Smooth muscle cell (in vitro differentiated cells): ENCODE measurements at regions not wholly inside any gene's neighbourhood (a gene's known extent, or its start where the extent isn't known, plus 50 kb on each side); places are given as distances from the start of the nearest gene placed in this dataset.
"Not testable (repeated sequence)": the region's sequence is repeated elsewhere in the genome, so short reads cannot be mapped to it uniquely, and the experiment has no call there.

Experiments
- DNase-seq: peaks from one replicate; lab custom pipeline; 2025; ENCODE audit not compliant: unreplicated experiment; lab: John Stamatoyannopoulos, UW
- H2AFZ ChIP-seq: fragments of 200-600 bp; sonication (generic); 2 replicates; pipeline ENCODE4 v1.6.0; 2016; ENCODE audit warnings: antibody characterized with exemption, low read depth, mild to moderate bottlenecking
- H3F3A ChIP-seq: fragments of 200-600 bp; sonication (generic); 2 replicates; pipeline ENCODE4 v1.6.0; 2017; ENCODE audit warnings: antibody characterized with exemption, low read depth
- H3K27ac ChIP-seq: fragments of 200-600 bp; sonication (generic); 2 replicates; pipeline ENCODE4 v1.5.1; 2016; ENCODE audit warnings: low read depth, mild to moderate bottlenecking
- H3K27me3 ChIP-seq: fragments of 200-600 bp; sonication (generic); 2 replicates; pipeline ENCODE4 v1.6.1; 2016; ENCODE audit warnings: low read depth, mild to moderate bottlenecking
- H3K36me3 ChIP-seq: fragments of 200-600 bp; sonication (generic); 2 replicates; pipeline ENCODE4 v1.5.1; 2016; ENCODE audit warnings: low read depth
- H3K4me1 ChIP-seq: fragments of 200-600 bp; sonication (generic); 2 replicates; pipeline ENCODE4 v1.5.1; 2016; ENCODE audit warnings: low read depth
- H3K4me2 ChIP-seq: fragments of 200-600 bp; sonication (generic); 2 replicates; pipeline ENCODE4 v1.6.0; 2016; ENCODE audit warnings: mild to moderate bottlenecking
- H3K4me3 ChIP-seq: fragments of 200-600 bp; sonication (generic); 2 replicates; pipeline ENCODE4 v1.5.1; 2016; ENCODE audit warnings: mild to moderate bottlenecking
- H3K79me2 ChIP-seq: fragments of 200-600 bp; sonication (generic); 2 replicates; pipeline ENCODE4 v1.6.0; 2016; ENCODE audit warnings: low read depth, mild to moderate bottlenecking
- H3K9ac ChIP-seq: fragments of 200-600 bp; sonication (generic); 2 replicates; pipeline ENCODE4 v1.6.0; 2016; ENCODE audit warnings: low read depth
- H3K9me3 ChIP-seq: fragments of 200-600 bp; sonication (generic); replicated peaks from 2 replicates; pipeline ENCODE4 v1.5.1; 2016; ENCODE audit warnings: low read depth
- H4K20me1 ChIP-seq: fragments of 200-600 bp; sonication (generic); 2 replicates; pipeline ENCODE4 v1.6.0; 2016; ENCODE audit warnings: low read depth
- WGBS: methylation state at CpG from one replicate; pipeline ENCODE4 v1.1.7; 2016; ENCODE audit warnings: low lambda C conversion rate; 5-methylcytosine and 5-hydroxymethylcytosine counted together
- TF ChIP-seq, protein P1 (sequence below): fragments of 200-600 bp; sonication (generic); IDR thresholded peaks from 2 replicates; pipeline ENCODE4 v1.5.1; 2017; ENCODE audit warnings: borderline replicate concordance, mild to moderate bottlenecking, antibody characterized with exemption; ENCODE audit not compliant: insufficient read depth, poor library complexity, severe bottlenecking

DNA sequence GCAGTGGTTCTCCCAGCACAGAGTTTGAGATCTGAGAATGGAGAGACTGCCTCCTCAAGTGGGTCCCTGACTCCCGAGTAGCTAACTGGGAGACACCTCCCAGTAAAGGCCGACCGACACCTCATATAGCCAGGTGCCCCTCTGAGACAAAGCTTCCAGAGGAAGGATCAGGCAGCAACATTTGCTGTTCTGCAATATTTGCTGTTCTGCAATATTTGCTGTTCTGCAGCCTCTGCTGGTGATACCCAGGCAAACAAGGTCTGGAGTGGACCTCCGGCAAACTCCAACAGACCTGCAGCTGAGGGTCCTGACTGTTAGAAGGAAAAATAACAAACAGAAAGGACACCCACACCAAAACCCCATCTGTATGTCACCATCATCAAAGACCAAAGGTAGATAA lies 560.2 kb downstream of the SOX5 start:
- WGBS = 95% methylated on average over 4 of the region's 4 CpGs
- H3K4me2 ChIP-seq, H3K27me3 ChIP-seq, H3K9me3 ChIP-seq, H4K20me1 ChIP-seq, H3K4me3 ChIP-seq, H3K79me2 ChIP-seq, DNase-seq, H2AFZ ChIP-seq, H3F3A ChIP-seq, H3K27ac ChIP-seq, H3K4me1 ChIP-seq, H3K36me3 ChIP-seq, H3K9ac ChIP-seq: not testable (repeated sequence)

DNA sequence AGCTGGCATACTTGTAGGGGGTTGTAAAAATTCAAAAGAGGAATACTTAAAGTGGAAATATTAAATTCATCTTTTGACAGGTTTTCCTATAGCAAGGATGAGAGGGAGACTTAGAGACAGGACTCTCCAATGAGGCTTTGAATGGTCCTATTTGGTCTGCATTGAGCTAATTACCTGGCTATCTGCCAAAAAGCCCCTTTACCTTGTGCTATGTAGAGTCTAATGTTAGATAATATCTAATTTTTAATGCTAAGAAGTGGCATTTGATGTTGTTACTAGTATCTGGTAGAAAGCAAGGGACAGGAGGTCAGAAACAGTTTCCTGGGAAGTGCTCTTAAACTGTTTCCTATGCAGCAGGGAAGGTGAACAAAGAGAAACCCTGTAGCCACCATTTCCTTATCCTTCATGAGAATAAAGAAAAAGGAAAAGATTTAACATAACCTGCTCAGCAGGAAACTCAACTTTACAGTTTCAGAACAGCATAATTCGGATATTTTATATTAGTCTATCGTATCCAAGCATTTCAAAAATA lies 550.0 kb downstream of the SOX5 start:
- H4K20me1 ChIP-seq = no peaks in the 10 kb centered on the region
- no peaks in the 10 kb centered on the region for H3K79me2 ChIP-seq
- H3K9me3 ChIP-seq = no peaks in the 10 kb centered on the region
- no peak overlapping the region for H3K9ac ChIP-seq
- DNase-seq = no peak
- no peak overlapping the region for H3K4me2 ChIP-seq
- TF ChIP-seq, protein P1, sequence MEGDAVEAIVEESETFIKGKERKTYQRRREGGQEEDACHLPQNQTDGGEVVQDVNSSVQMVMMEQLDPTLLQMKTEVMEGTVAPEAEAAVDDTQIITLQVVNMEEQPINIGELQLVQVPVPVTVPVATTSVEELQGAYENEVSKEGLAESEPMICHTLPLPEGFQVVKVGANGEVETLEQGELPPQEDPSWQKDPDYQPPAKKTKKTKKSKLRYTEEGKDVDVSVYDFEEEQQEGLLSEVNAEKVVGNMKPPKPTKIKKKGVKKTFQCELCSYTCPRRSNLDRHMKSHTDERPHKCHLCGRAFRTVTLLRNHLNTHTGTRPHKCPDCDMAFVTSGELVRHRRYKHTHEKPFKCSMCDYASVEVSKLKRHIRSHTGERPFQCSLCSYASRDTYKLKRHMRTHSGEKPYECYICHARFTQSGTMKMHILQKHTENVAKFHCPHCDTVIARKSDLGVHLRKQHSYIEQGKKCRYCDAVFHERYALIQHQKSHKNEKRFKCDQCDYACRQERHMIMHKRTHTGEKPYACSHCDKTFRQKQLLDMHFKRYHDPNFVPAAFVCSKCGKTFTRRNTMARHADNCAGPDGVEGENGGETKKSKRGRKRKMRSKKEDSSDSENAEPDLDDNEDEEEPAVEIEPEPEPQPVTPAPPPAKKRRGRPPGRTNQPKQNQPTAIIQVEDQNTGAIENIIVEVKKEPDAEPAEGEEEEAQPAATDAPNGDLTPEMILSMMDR = no peak
- H3K4me3 ChIP-seq = no peak overlapping the region
- WGBS = 42% methylated on average over 2 of the region's 2 CpGs
- no peak overlapping the region for H2AFZ ChIP-seq
- H3F3A ChIP-seq = no peaks in the 10 kb centered on the region
- H3K27ac ChIP-seq = no peak overlapping the region
- H3K36me3 ChIP-seq = no peaks in the 10 kb centered on the region
- no peaks in the 10 kb centered on the region for H3K27me3 ChIP-seq
- H3K4me1 ChIP-seq = no peaks in the 10 kb centered on the region

DNA sequence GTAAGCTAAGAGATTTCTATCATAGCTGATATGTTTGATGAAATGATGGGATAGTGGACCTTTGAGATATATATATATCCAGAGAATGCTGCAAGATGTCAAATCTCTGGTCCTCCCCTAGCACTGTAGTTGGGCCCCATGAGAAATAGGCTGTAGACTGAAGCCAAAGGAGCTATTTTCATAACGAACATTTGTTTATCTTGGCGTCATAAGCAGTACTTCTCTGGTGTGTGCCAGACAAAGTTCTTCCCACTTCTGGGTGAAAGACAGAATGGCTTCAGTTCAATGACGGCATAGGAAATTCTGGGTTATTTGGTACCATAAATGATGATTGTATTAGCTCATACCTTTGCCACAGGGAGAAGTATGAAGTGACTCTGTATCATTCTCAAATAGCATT lies 534.3 kb downstream of the SOX5 start:
- H3K4me1 ChIP-seq = no peaks in the 10 kb centered on the region
- H4K20me1 ChIP-seq = no peaks in the 10 kb centered on the region
- H2AFZ ChIP-seq = no peak overlapping the region
- H3K4me2 ChIP-seq = no peak overlapping the region
- H3K36me3 ChIP-seq = no peaks in the 10 kb centered on the region
- H3K4me3 ChIP-seq = no peak overlapping the region
- TF ChIP-seq, protein P1 = no peak
- no peak overlapping the region for H3K27ac ChIP-seq
- no peaks in the 10 kb centered on the region for H3K79me2 ChIP-seq
- no peaks in the 10 kb centered on the region for H3K27me3 ChIP-seq
- WGBS = 96% methylated on average over 3 of the region's 3 CpGs
- DNase-seq = no peak
- H3K9me3 ChIP-seq = no peaks in the 10 kb centered on the region
- H3F3A ChIP-seq = no peaks in the 10 kb centered on the region
- H3K9ac ChIP-seq = no peak overlapping the region

DNA sequence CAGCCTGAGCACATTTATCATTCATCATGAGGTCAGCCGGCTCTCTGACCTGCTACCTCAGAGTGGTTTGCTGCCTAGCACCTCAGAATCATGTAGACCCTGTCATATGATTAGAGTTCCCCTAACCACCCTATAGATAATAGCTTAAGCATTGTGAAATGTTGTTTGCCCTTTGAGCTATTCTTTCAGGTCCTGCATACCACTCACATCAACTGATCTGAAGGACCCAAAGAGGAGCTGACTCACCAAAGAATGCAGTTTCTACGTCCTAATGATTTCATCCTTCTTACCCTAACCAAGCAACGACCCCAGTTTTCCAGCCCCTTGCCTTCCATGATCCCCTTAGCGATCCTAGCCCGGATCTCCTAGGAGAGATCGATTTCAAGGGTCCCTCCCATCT lies 527.9 kb downstream of the SOX5 start:
- Histone ChIP-seq H3K27me3 (no peaks in the 10 kb centered on the region), H3K4me2 (no peak overlapping the region), H3K4me3 (no peak overlapping the region), H3K9ac (no peak overlapping the region), H3F3A (no peaks in the 10 kb centered on the region), H3K4me1 (no peaks in the 10 kb centered on the region), H4K20me1 (no peaks in the 10 kb centered on the region), H3K27ac (no peak overlapping the region), H3K9me3 (no peaks in the 10 kb centered on the region), H3K36me3 (no peaks in the 10 kb centered on the region), H3K79me2 (no peaks in the 10 kb centered on the region), H2AFZ (no peak overlapping the region)
- no peak for DNase-seq
- TF ChIP-seq, protein P1 = no peak
- WGBS = 76% methylated on average over 6 of the region's 6 CpGs
